H9 (cell line): ENCODE measurements at regions not wholly inside any gene's neighbourhood (a gene's known extent, or its start where the extent isn't known, plus 50 kb on each side); places are given as distances from the start of the nearest gene placed in this dataset.

Experiments used
- DNase-seq: peaks from one replicate; pipeline ENCODE4 v3.0.0-alpha.2; 2017
- H2AFZ ChIP-seq: one replicate; pipeline ENCODE4 v1.6.1; 2013; ENCODE audit warnings: mild to moderate bottlenecking, low read length, control low read depth, moderate library complexity
- H2AK5ac ChIP-seq: 2 replicates; pipeline ENCODE4 v1.6.1; 2013; ENCODE audit warnings: low read length, control low read depth, mixed read lengths; ENCODE audit not compliant: insufficient read length
- H2BK120ac ChIP-seq: one replicate; pipeline ENCODE4 v1.6.1; 2013; ENCODE audit warnings: low read depth, mild to moderate bottlenecking, low read length, control low read depth, inconsistent platforms; ENCODE audit not compliant: poor library complexity, severe bottlenecking
- H2BK12ac ChIP-seq: 2 replicates; pipeline ENCODE4 v1.6.1; 2013; ENCODE audit warnings: low read length, control low read depth, mixed read lengths, low read depth; ENCODE audit not compliant: insufficient read length
- H2BK15ac ChIP-seq: 2 replicates; pipeline ENCODE4 v1.6.1; 2013; ENCODE audit warnings: low read depth, low read length, control low read depth
- H2BK20ac ChIP-seq: one replicate; pipeline ENCODE4 v1.6.1; 2013; ENCODE audit warnings: low read depth, mild to moderate bottlenecking, low read length, control low read depth, inconsistent platforms; ENCODE audit not compliant: poor library complexity, severe bottlenecking
- H2BK5ac ChIP-seq: 2 replicates; pipeline ENCODE4 v1.6.1; 2013; ENCODE audit warnings: low read length, control low read depth, mixed read lengths; ENCODE audit not compliant: insufficient read length
- H3K14ac ChIP-seq: 2 replicates; pipeline ENCODE4 v1.6.1; 2013; ENCODE audit warnings: low read length, control low read depth; ENCODE audit not compliant: insufficient read depth
- H3K18ac ChIP-seq: 2 replicates; pipeline ENCODE4 v1.6.1; 2013; ENCODE audit warnings: low read depth, mild to moderate bottlenecking, mixed read lengths, low read length, control low read depth; ENCODE audit not compliant: insufficient read length
- H3K23ac ChIP-seq: 2 replicates; pipeline ENCODE4 v1.6.1; 2013; ENCODE audit warnings: low read length, control low read depth, mixed read lengths, low read depth; ENCODE audit not compliant: insufficient read length
- H3K23me2 ChIP-seq: 2 replicates; pipeline ENCODE4 v1.6.1; 2013; ENCODE audit warnings: low read depth, mild to moderate bottlenecking, mixed read lengths, low read length, control low read depth; ENCODE audit not compliant: insufficient read length, poor library complexity, severe bottlenecking
- H3K27ac ChIP-seq: 2 replicates; pipeline ENCODE4 v1.5.1; 2013; ENCODE audit warnings: low read length, control low read depth, mixed read lengths, low read depth; ENCODE audit not compliant: insufficient read length
- H3K27me3 ChIP-seq: 2 replicates; pipeline ENCODE4 v1.6.1; 2013; ENCODE audit warnings: low read length, control low read depth, inconsistent platforms; ENCODE audit not compliant: insufficient read depth
- H3K4ac ChIP-seq: 2 replicates; pipeline ENCODE4 v1.6.1; 2013; ENCODE audit warnings: low read depth, mild to moderate bottlenecking, control low read depth, inconsistent platforms, low read length, moderate library complexity
- H3K4me1 ChIP-seq: 2 replicates; pipeline ENCODE4 v1.6.1; 2013; ENCODE audit warnings: low read length, control low read depth, inconsistent platforms; ENCODE audit not compliant: insufficient read depth
- H3K4me2 ChIP-seq: 2 replicates; pipeline ENCODE4 v1.6.1; 2013; ENCODE audit warnings: low read length, control low read depth, mixed read lengths; ENCODE audit not compliant: insufficient read length, insufficient read depth
- H3K56ac ChIP-seq: 2 replicates; pipeline ENCODE4 v1.6.1; 2013; ENCODE audit warnings: low read depth, mild to moderate bottlenecking, mixed read lengths, low read length, control low read depth; ENCODE audit not compliant: insufficient read length
- H3K79me1 ChIP-seq: 2 replicates; pipeline ENCODE4 v1.6.1; 2013; ENCODE audit warnings: low read depth, mild to moderate bottlenecking, moderate library complexity, low read length, control low read depth, inconsistent platforms; ENCODE audit not compliant: insufficient read depth, poor library complexity, severe bottlenecking
- H3K79me2 ChIP-seq: 2 replicates; pipeline ENCODE4 v1.6.1; 2013; ENCODE audit warnings: low read length, control low read depth, inconsistent platforms; ENCODE audit not compliant: insufficient read depth
- H3K9ac ChIP-seq: 2 replicates; pipeline ENCODE4 v1.6.1; 2013; ENCODE audit warnings: low read length, control low read depth, mixed read lengths; ENCODE audit not compliant: insufficient read length; ENCODE audit errors: extremely low read depth
- H3K9me3 ChIP-seq: one replicate; pipeline ENCODE4 v1.6.1; 2013; ENCODE audit warnings: low read depth, low read length, inconsistent platforms; ENCODE audit not compliant: control insufficient read depth
- H3T11ph ChIP-seq: one replicate; pipeline ENCODE4 v1.6.1; 2013; ENCODE audit warnings: mild to moderate bottlenecking, low read length, control low read depth, inconsistent platforms
- H4K20me1 ChIP-seq: one replicate; pipeline ENCODE4 v1.6.1; 2013; ENCODE audit not compliant: control insufficient read depth, insufficient read length, insufficient read depth
- H4K5ac ChIP-seq: 2 replicates; pipeline ENCODE4 v1.6.1; 2013; ENCODE audit warnings: low read depth, mild to moderate bottlenecking, mixed read lengths, low read length, control low read depth; ENCODE audit not compliant: insufficient read length
- H4K8ac ChIP-seq: replicated peaks from 2 replicates; pipeline ENCODE4 v1.6.1; 2013; ENCODE audit warnings: low read length, control low read depth, mixed read lengths, low read depth; ENCODE audit not compliant: insufficient read length
- H4K91ac ChIP-seq: 2 replicates; pipeline ENCODE4 v1.6.1; 2013; ENCODE audit warnings: low read depth, mild to moderate bottlenecking, moderate library complexity, mixed read lengths, low read length, control low read depth; ENCODE audit not compliant: insufficient read length
- H3K27ac Mint-ChIP-seq, 3 experiments: 2 replicates in 2 of 3; 3 replicates in 1 of 3; pipeline ENCODE4 v1.8.0; 2020 to 2021; ENCODE audit warnings: mixed read lengths in 3 of 3, mild to moderate bottlenecking in 1 of 3, moderate library complexity in 1 of 3
- H3K27me3 Mint-ChIP-seq: 2 replicates; pipeline ENCODE4 v1.8.0; 2021; ENCODE audit warnings: low read depth, mild to moderate bottlenecking, moderate library complexity, mixed read lengths
- H3K36me3 Mint-ChIP-seq, 3 experiments: 2 replicates in 2 of 3; 3 replicates in 1 of 3; pipeline ENCODE4 v1.8.0; 2020 to 2021; ENCODE audit warnings: low read depth in 3 of 3, mixed read lengths in 3 of 3; ENCODE audit not compliant: insufficient read depth in 1 of 3
- H3K4me1 Mint-ChIP-seq, 2 experiments: 2 replicates each; pipeline ENCODE4 v1.8.0; 2020; ENCODE audit warnings: mixed read lengths in 2 of 2
- H3K4me3 Mint-ChIP-seq, 2 experiments: 2 replicates in 1 of 2; 3 replicates in 1 of 2; pipeline ENCODE4 v1.8.0; 2020 to 2021; ENCODE audit warnings: mild to moderate bottlenecking in 2 of 2, mixed read lengths in 2 of 2, moderate library complexity in 1 of 2
- H3K9me3 Mint-ChIP-seq, 2 experiments: 2 replicates in 1 of 2; 3 replicates in 1 of 2; pipeline ENCODE4 v1.8.0; 2020; ENCODE audit warnings: mild to moderate bottlenecking in 2 of 2, mixed read lengths in 2 of 2, moderate library complexity in 1 of 2
- WGBS: extraction: QIAGEN DNeasy Blood & Tissue Kit; methylation state at CpG from one replicate; pipeline ENCODE4 v1.1.7; 2013; ENCODE audit warnings: missing lambda C conversion rate, low lambda C conversion rate, mixed read lengths; ENCODE audit not compliant: insufficient read length; ENCODE audit errors: extremely low coverage; 5-methylcytosine and 5-hydroxymethylcytosine counted together
- TF ChIP-seq, protein P1 (sequence below): fragments of 200-600 bp; sonication (generic); conservative IDR thresholded peaks from 3 replicates; pipeline ENCODE4 v1.8.0; 2021; ENCODE audit warnings: antibody characterized with exemption, mild to moderate bottlenecking

DNA sequence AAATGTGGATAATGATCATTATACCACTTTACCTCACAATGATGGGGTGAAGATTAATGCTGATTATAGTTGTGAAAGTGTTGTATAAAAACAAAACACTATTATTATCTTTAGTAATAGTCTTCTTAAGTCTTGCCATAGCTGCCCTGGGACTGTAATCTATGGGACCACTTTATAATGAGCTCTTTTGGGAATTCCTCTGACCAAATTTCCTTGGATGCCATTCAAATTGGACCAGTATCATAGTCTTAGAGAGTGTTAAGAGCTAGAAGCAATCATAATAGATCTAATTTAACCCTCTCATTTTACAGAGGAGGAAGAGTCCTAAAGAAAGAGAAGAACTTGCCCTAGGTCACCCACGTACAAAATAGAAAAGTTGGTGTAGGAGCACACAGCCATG is 457.7 kb upstream of the SLC14A2 start:
- H3K27me3 Mint-ChIP-seq: peaks cover 2% of the 10 kb centered on the region; the same call in 1 of the 2 replicates
- no CpG with 5 or more reads among the region's 1 CpG for WGBS

More for the DNA sequence above, 457.7 kb upstream of the SLC14A2 start:
- H2AK5ac ChIP-seq: no peak overlapping the region
- H3K27me3 ChIP-seq: no peaks in the 10 kb centered on the region
- no peak overlapping the region for H3K4me2 ChIP-seq
- no peak overlapping the region for H3K56ac ChIP-seq
- H3K23ac ChIP-seq: no peak overlapping the region
- no peak for DNase-seq
- H3T11ph ChIP-seq: no peak overlapping the region
- no peaks in the 10 kb centered on the region for H3K23me2 ChIP-seq
- H2BK15ac ChIP-seq: no peak overlapping the region
- no peak overlapping the region for H2AFZ ChIP-seq
- H2BK120ac ChIP-seq: no peak overlapping the region
- no peak overlapping the region for H3K27ac ChIP-seq
- no peaks in the 10 kb centered on the region for H3K79me1 ChIP-seq
- H2BK5ac ChIP-seq: no peak overlapping the region
- no peaks in the 10 kb centered on the region for H3K36me3 Mint-ChIP-seq
- H3K9me3 Mint-ChIP-seq: no peaks in the 10 kb centered on the region; a peak in 1 of 5 replicates
- H4K91ac ChIP-seq: no peak overlapping the region
- H3K27ac Mint-ChIP-seq: no peak overlapping the region
- TF ChIP-seq, protein P1, sequence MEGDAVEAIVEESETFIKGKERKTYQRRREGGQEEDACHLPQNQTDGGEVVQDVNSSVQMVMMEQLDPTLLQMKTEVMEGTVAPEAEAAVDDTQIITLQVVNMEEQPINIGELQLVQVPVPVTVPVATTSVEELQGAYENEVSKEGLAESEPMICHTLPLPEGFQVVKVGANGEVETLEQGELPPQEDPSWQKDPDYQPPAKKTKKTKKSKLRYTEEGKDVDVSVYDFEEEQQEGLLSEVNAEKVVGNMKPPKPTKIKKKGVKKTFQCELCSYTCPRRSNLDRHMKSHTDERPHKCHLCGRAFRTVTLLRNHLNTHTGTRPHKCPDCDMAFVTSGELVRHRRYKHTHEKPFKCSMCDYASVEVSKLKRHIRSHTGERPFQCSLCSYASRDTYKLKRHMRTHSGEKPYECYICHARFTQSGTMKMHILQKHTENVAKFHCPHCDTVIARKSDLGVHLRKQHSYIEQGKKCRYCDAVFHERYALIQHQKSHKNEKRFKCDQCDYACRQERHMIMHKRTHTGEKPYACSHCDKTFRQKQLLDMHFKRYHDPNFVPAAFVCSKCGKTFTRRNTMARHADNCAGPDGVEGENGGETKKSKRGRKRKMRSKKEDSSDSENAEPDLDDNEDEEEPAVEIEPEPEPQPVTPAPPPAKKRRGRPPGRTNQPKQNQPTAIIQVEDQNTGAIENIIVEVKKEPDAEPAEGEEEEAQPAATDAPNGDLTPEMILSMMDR: no peak
- no peak overlapping the region for H2BK12ac ChIP-seq
- no peak overlapping the region for H4K5ac ChIP-seq
- no peaks in the 10 kb centered on the region for H3K79me2 ChIP-seq
- no peak overlapping the region for H3K18ac ChIP-seq
- H2BK20ac ChIP-seq: no peak overlapping the region
- H4K8ac ChIP-seq: no peak overlapping the region
- no peak overlapping the region for H3K9ac ChIP-seq
- H4K20me1 ChIP-seq: no peaks in the 10 kb centered on the region
- no peak overlapping the region for H3K4ac ChIP-seq
- H3K14ac ChIP-seq: no peak overlapping the region
- no peak overlapping the region for H3K4me3 Mint-ChIP-seq
- no peaks in the 10 kb centered on the region for H3K4me1 ChIP-seq
- no peaks in the 10 kb centered on the region for H3K9me3 ChIP-seq
- H3K4me1 Mint-ChIP-seq: no peaks in the 10 kb centered on the region; a peak in 1 of 4 replicates
